ENCODE measurements at regions not wholly inside any gene's neighbourhood (a gene's known extent, or its start where the extent isn't known, plus 50 kb on each side); places are given as distances from the start of the nearest gene placed in this dataset.

GRCh38 chr3:157752956-157753786 lies 250.0 kb upstream of the VEPH1 start (continued):
- no peak for TF ChIP-seq CHD7 (IDR thresholded peaks at IDR 0.05; ENCODE audit: insufficient replicate concordance, low read length)
